Suprapubic skin (tissue), 3 donors: ENCODE measurements at regions not wholly inside any gene's neighbourhood (a gene's known extent, or its start where the extent isn't known, plus 50 kb on each side); places are given as distances from the start of the nearest gene placed in this dataset.

ENCODE experiments used
- POLR2AphosphoS5 ChIP-seq, 3 donors: sonication (generic); formaldehyde crosslinking; IDR thresholded peaks; one replicate each; pipeline ENCODE4 v1.6.1; 2017; ENCODE audit warnings: antibody characterized with exemption in 3 of 3
- TF ChIP-seq, protein P1 (sequence below), 2 donors: fragments of 200-600 bp in 1 of 2; fragments of 450-650 bp in 1 of 2; sonication (generic) in 1 of 2; IDR thresholded peaks; one replicate each; pipeline ENCODE4 v1.5.1; 2016 to 2019; ENCODE audit warnings: antibody characterized with exemption in 2 of 2, mild to moderate bottlenecking in 1 of 2, moderate library complexity in 1 of 2

DNA sequence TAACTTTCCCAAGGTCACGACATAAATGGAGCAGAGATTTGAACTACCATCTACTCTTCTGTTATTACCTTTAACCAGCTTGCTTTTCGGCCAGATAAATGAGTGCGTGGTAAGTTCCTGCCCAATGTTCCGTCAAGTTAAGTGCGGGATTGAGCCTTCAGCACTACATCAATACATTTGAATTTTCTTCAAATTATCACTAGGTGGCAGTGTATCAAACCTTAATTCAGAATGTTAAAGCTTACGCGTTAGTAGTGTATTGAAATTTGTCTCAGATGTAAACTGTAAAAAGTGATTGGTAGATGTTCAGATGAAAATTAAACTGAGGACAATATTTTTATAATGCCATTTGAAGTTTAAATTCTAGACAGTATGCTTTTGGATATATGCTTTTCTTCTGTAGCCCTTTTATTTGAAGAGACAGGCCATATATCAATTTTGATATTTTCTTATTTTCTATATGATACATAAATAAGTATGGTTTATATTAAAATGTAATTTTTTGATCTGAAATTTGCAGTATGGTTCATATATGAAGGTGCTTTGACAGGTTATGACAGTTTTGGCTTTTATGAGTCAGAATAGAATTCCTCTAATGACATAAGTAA lies 681.3 kb downstream of the ADCYAP1 start:
- TF ChIP-seq, protein P1, sequence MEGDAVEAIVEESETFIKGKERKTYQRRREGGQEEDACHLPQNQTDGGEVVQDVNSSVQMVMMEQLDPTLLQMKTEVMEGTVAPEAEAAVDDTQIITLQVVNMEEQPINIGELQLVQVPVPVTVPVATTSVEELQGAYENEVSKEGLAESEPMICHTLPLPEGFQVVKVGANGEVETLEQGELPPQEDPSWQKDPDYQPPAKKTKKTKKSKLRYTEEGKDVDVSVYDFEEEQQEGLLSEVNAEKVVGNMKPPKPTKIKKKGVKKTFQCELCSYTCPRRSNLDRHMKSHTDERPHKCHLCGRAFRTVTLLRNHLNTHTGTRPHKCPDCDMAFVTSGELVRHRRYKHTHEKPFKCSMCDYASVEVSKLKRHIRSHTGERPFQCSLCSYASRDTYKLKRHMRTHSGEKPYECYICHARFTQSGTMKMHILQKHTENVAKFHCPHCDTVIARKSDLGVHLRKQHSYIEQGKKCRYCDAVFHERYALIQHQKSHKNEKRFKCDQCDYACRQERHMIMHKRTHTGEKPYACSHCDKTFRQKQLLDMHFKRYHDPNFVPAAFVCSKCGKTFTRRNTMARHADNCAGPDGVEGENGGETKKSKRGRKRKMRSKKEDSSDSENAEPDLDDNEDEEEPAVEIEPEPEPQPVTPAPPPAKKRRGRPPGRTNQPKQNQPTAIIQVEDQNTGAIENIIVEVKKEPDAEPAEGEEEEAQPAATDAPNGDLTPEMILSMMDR (IDR thresholded peaks at IDR 0.05) = peak in 1 of 2 donors; percentile 33
- no peak for TF ChIP-seq POLR2AphosphoS5 (IDR thresholded peaks at IDR 0.05)
